Suprapubic skin (tissue), 4 donors: ENCODE measurements at regions not wholly inside any gene's neighbourhood (a gene's known extent, or its start where the extent isn't known, plus 50 kb on each side); places are given as distances from the start of the nearest gene placed in this dataset.

Experiments used
- DNase-seq, 2 donors: peaks; one replicate each; pipeline ENCODE4 v3.0.0-alpha.2; 2019; ENCODE audit warnings: low spot score in 2 of 2
- H3K27ac ChIP-seq: fragments of 200-600 bp; sonication (generic); one replicate; pipeline ENCODE4 v1.5.1; 2019
- H3K27me3 ChIP-seq: fragments of 200-600 bp; sonication (generic); one replicate; pipeline ENCODE4 v1.5.1; 2019
- H3K36me3 ChIP-seq: fragments of 200-600 bp; sonication (generic); one replicate; pipeline ENCODE4 v1.5.1; 2019
- H3K4me1 ChIP-seq: fragments of 200-600 bp; sonication (generic); one replicate; pipeline ENCODE4 v1.5.1; 2019
- H3K4me3 ChIP-seq: fragments of 200-600 bp; sonication (generic); one replicate; pipeline ENCODE4 v1.5.1; 2019; ENCODE audit warnings: mild to moderate bottlenecking
- H3K9me3 ChIP-seq: fragments of 200-600 bp; sonication (generic); one replicate; pipeline ENCODE4 v1.5.1; 2019
- CTCF ChIP-seq, 2 donors: fragments of 200-600 bp in 1 of 2; fragments of 450-650 bp in 1 of 2; sonication (generic) in 1 of 2; IDR thresholded peaks; one replicate each; pipeline ENCODE4 v1.5.1; 2016 to 2019; ENCODE audit warnings: antibody characterized with exemption in 2 of 2, mild to moderate bottlenecking in 1 of 2, moderate library complexity in 1 of 2
- EP300 ChIP-seq: sonication (generic); formaldehyde crosslinking; IDR thresholded peaks from one replicate; pipeline ENCODE4 v1.6.1; 2017; ENCODE audit warnings: antibody characterized with exemption
- POLR2A ChIP-seq, 2 donors: fragments of 450-650 bp; IDR thresholded peaks; one replicate each; pipeline ENCODE4 v1.6.1; 2017; ENCODE audit warnings: antibody characterized with exemption in 2 of 2, mild to moderate bottlenecking in 2 of 2, moderate library complexity in 2 of 2
- POLR2AphosphoS5 ChIP-seq, 3 donors: sonication (generic); formaldehyde crosslinking; IDR thresholded peaks; one replicate each; pipeline ENCODE4 v1.6.1; 2017; ENCODE audit warnings: antibody characterized with exemption in 3 of 3
- WGBS: methylation state at CpG from one replicate; pipeline ENCODE4 v1.1.5; 2018; 5-methylcytosine and 5-hydroxymethylcytosine counted together

GRCh38 chr11:29214833-29215232, 802.0 kb downstream of the KCNA4 start:
- 72% methylated on average over 4 of the region's 4 CpGs for WGBS
- no peaks in the 10 kb centered on the region for H3K36me3 ChIP-seq
- DNase-seq, result no peak
- no peaks in the 10 kb centered on the region for H3K27me3 ChIP-seq
- TF ChIP-seq EP300 (no peak), CTCF (IDR thresholded peaks at IDR 0.05) (no peak), POLR2A (IDR thresholded peaks at IDR 0.05) (no peak), POLR2AphosphoS5 (IDR thresholded peaks at IDR 0.05) (no peak)
- peaks cover 6% of the 10 kb centered on the region for H3K9me3 ChIP-seq
- no peak overlapping the region for H3K27ac ChIP-seq
- H3K4me3 ChIP-seq, result no peak overlapping the region
- H3K4me1 ChIP-seq, result no peaks in the 10 kb centered on the region

GRCh38 chr11:29211202-29211601, 805.6 kb downstream of the KCNA4 start:
- no peak for DNase-seq
- H3K4me3 ChIP-seq, result no peak overlapping the region
- H3K4me1 ChIP-seq, result no peaks in the 10 kb centered on the region
- WGBS, result 77% methylated on average over 3 of the region's 3 CpGs
- TF ChIP-seq POLR2AphosphoS5 (IDR thresholded peaks at IDR 0.05) (no peak), CTCF (IDR thresholded peaks at IDR 0.05) (no peak), POLR2A (IDR thresholded peaks at IDR 0.05) (no peak), EP300 (no peak)
- no peaks in the 10 kb centered on the region for H3K27me3 ChIP-seq
- H3K27ac ChIP-seq, result no peak overlapping the region
- H3K36me3 ChIP-seq, result no peaks in the 10 kb centered on the region
- no peaks in the 10 kb centered on the region for H3K9me3 ChIP-seq

DNA sequence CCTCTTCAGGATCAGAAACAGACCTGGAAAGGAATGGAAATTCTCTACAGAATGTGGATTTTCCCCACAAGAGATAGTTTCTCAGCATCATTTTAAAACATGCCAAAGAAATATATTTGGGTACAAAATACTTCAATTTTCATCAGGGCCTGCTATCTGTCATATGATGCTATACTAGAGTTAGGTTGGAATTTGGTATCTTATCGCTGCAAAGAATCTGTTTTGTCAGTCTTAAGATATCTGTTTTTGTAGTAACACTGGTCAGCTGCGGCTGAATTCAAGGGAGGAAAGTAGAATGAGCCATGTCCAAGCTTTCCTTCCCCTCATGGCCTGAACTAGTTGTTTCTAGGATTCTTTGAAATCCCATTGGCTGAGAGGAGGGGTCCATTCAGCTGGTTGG, 806.4 kb downstream of the KCNA4 start:
- Histone ChIP-seq H3K4me3 (no peak overlapping the region), H3K4me1 (no peaks in the 10 kb centered on the region), H3K27ac (no peak overlapping the region), H3K36me3 (no peaks in the 10 kb centered on the region), H3K27me3 (no peaks in the 10 kb centered on the region), H3K9me3 (no peaks in the 10 kb centered on the region)
- WGBS, result 84% methylated on average over 2 of the region's 2 CpGs
- DNase-seq, result no peak
- TF ChIP-seq CTCF (IDR thresholded peaks at IDR 0.05) (no peak), EP300 (no peak), POLR2A (IDR thresholded peaks at IDR 0.05) (no peak), POLR2AphosphoS5 (IDR thresholded peaks at IDR 0.05) (no peak)

DNA sequence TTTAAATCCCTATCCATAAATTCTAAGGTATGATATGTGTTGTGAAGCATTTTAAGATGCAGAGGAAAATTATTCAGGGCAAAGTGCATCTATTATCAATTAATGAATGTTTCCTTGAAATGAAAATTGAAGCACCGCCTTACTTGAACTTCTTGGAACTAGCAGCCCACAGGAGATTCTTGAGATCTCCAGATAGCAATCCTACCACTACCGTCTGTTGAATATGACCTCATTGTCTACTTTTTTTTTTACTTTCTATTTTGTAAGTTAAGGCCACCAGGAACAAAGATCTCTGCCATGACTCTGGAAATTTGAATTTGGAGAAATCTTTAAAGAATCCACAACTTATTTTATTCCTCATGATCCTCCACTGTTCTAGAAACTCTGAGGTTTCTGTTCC, 808.7 kb downstream of the KCNA4 start:
- WGBS, result 61% methylated on average over 2 of the region's 2 CpGs
- no peaks in the 10 kb centered on the region for H3K4me1 ChIP-seq

More for the DNA sequence above, 808.7 kb downstream of the KCNA4 start:
- Histone ChIP-seq H3K9me3 (no peaks in the 10 kb centered on the region), H3K36me3 (no peaks in the 10 kb centered on the region), H3K27me3 (no peaks in the 10 kb centered on the region), H3K4me3 (no peak overlapping the region), H3K27ac (no peak overlapping the region)
- TF ChIP-seq POLR2AphosphoS5 (IDR thresholded peaks at IDR 0.05) (no peak), CTCF (IDR thresholded peaks at IDR 0.05) (no peak), POLR2A (IDR thresholded peaks at IDR 0.05) (no peak), EP300 (no peak)
- DNase-seq, result no peak
